Calu3 (cell line): ENCODE measurements at regions not wholly inside any gene's neighbourhood (a gene's known extent, or its start where the extent isn't known, plus 50 kb on each side); places are given as distances from the start of the nearest gene placed in this dataset.
A peak's percentile ranks its signal among the peaks of the same experiment; 100 is the strongest.

Experiments used
- BruUV-seq: library from RNA; stranded (reverse); fragments of 400-500 nt; replicated peaks from 2 replicates; lab custom pipeline; 2021; lab: Mats Ljungman, UMichigan
- CTCF ChIA-PET: fragments of 300-600 bp; sonication (Branson Sonifier 250); formaldehyde crosslinking; loops from one replicate; lab custom pipeline; 2022; ENCODE audit warnings: antibody characterized with exemption; lab: Charles Lee
- DNase-seq: peaks from one replicate; pipeline ENCODE4 v3.0.0; 2022
- H3K27ac Mint-ChIP-seq: one replicate; pipeline ENCODE4 v1.8.0; 2022; ENCODE audit warnings: mixed read lengths; ENCODE audit not compliant: unreplicated experiment
- H3K27me3 Mint-ChIP-seq: one replicate; pipeline ENCODE4 v1.8.0; 2022; ENCODE audit warnings: mixed read lengths; ENCODE audit not compliant: unreplicated experiment
- H3K36me3 Mint-ChIP-seq: one replicate; pipeline ENCODE4 v1.8.0; 2022; ENCODE audit warnings: mild to moderate bottlenecking, moderate library complexity, mixed read lengths; ENCODE audit not compliant: insufficient read depth, unreplicated experiment
- H3K4me1 Mint-ChIP-seq: one replicate; pipeline ENCODE4 v1.8.0; 2022; ENCODE audit warnings: mild to moderate bottlenecking, low read depth, mixed read lengths; ENCODE audit not compliant: unreplicated experiment
- H3K4me3 Mint-ChIP-seq: one replicate; pipeline ENCODE4 v1.8.0; 2022; ENCODE audit warnings: mild to moderate bottlenecking, low read depth, moderate library complexity, mixed read lengths; ENCODE audit not compliant: unreplicated experiment
- H3K9me3 Mint-ChIP-seq: one replicate; pipeline ENCODE4 v1.8.0; 2022; ENCODE audit warnings: low read depth, mixed read lengths; ENCODE audit not compliant: unreplicated experiment
- CTCF ChIP-seq: fragments of 200-600 bp; IDR thresholded peaks from one replicate; pipeline ENCODE4 v1.8.0; 2022; ENCODE audit warnings: antibody characterized with exemption; ENCODE audit not compliant: unreplicated experiment
- intact Hi-C: fragments of 100-400 bp; cut with micrococcal nuclease; formaldehyde crosslinking; loops from one replicate; pipeline ENCODE4 v1.10.0; 2022; ENCODE audit not compliant: unreplicated experiment

GRCh38 chr1:229221106-229222019 lies 49.5 kb upstream of the RAB4A start:
- no peaks in the 10 kb centered on the region for H3K27me3 Mint-ChIP-seq
- intact Hi-C loops, result loop anchor here (1.0 to 10.0 kb wide), 5 partner anchors 22 to 319 kb away; no protein-coding TSS in a partner anchor
- no peaks in the 10 kb centered on the region for H3K9me3 Mint-ChIP-seq
- H3K4me1 Mint-ChIP-seq, result peaks cover 24% of the 10 kb centered on the region
- no peak overlapping the region for H3K27ac Mint-ChIP-seq
- no TSS peak for BruUV-seq
- DNase-seq, result peak; percentile 75
- no peak for TF ChIP-seq CTCF
- CTCF ChIA-PET, result interaction anchor here (0.7 to 1.2 kb wide), 3 partner anchors 8 to 127 kb away, joined by 4 read pairs; no protein-coding TSS in a partner anchor
- no peak overlapping the region for H3K4me3 Mint-ChIP-seq
- H3K36me3 Mint-ChIP-seq, result no peaks in the 10 kb centered on the region
